GM19193 (cell line): ENCODE measurements at regions not wholly inside any gene's neighbourhood (a gene's known extent, or its start where the extent isn't known, plus 50 kb on each side); places are given as distances from the start of the nearest gene placed in this dataset.
A peak's percentile ranks its signal among the peaks of the same experiment; 100 is the strongest.

ENCODE experiments used
- POLR2A ChIP-seq: IDR thresholded peaks from 4 replicates; pipeline ENCODE4 v1.6.1; 2011; ENCODE audit not compliant: insufficient read depth, insufficient read length; ENCODE audit errors: extremely low read depth

DNA sequence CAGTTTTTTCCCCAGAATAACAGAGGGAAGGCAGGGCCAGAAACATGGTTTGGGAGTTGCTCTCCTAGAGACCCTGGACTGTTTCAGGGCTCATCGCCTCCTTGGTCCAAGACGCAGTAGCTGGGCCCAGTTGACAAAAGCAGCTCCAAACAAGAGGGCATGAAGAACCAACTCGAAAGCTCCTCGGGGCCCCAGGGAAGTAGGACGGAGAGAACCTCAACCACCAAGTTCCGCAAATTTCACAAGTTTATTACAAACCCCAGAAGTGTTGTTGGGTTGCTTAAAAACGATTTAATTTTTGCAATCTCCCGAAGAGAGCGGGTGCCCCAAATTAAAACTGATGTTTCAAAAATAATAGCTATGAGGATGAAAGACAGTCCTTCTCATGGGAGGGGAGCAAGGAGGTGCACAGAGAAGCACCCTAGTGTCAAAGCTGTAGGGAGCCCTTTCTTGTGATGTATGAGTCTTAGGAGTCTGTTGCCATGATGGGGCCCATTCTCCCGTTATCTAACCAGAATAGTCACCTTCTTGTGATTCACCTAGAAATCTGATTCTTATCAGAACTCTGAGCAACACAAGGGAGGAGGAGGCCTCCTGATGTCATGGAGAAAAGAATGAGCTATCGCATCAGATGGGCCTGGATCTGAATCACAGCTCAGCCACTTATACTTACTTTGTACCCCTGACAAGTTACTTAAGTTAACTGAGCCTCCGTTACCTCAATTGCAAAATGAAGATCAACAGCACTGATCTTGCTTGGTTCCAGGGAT, 165.7 kb upstream of the IRF2BP2 start:
- TF ChIP-seq POLR2A = no peak

DNA sequence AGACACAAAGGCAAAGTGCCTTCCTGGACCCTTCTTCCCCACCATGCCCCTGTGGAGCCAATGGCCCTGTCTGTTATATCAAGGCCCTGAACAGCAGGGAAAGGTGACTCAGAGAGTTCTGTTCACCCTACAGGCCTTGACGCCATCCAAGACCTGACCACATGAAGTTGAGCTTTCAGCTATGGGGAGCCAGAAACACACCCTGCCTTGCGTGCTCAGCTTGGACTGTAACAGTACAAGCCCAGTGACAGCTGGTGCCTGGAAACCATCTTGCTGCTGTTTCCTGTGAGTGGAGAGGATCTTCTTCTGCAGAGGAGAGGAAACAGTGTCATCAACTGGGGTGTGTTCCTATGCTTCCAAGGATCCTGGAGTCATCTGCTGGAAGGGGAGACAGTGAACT, 165.0 kb upstream of the IRF2BP2 start:
- TF ChIP-seq POLR2A = no peak

DNA sequence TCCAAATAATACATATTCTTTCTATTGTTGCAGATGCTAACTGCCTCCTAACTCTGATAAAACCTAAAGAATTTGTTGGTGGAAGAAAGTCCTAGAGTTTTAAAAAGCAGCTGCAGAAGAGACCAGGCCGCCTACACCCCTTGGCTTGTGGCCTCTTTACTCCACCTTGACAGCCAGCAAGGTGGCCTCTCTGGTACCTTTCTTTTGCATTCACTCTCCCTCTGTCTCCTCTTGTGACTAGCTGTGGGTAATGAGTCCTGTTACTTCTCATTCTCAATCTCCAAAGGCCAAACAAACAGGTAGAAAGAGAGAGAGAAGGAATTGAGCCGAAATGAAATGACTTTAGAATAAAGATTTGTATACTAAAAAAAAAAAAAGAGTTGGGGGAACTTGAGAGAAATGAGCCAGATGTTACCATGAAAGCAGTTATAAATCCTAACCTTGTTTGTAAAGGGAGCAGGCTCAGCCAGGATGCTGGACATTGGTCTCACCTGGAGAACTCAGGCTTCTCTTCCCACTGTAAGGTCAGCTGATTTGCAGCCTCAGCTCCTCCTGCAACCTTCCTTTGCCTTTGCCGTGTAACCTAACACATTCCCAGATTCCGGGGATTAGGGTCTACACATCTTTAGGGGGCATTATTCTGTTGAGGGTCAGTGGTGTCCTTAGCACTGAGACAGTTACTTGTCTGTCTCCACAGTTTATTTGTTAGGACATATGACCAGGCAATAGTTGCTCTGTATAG, 164.1 kb upstream of the IRF2BP2 start:
- TF ChIP-seq POLR2A = no peak

GRCh38 chr1:234772345-234773147, 162.6 kb upstream of the IRF2BP2 start:
- TF ChIP-seq POLR2A = peak; percentile 63

- TF ChIP-seq POLR2A = no peak
These were observed 161.8 kb upstream of the IRF2BP2 start for GRCh38 chr1:234771642-234772344.

DNA sequence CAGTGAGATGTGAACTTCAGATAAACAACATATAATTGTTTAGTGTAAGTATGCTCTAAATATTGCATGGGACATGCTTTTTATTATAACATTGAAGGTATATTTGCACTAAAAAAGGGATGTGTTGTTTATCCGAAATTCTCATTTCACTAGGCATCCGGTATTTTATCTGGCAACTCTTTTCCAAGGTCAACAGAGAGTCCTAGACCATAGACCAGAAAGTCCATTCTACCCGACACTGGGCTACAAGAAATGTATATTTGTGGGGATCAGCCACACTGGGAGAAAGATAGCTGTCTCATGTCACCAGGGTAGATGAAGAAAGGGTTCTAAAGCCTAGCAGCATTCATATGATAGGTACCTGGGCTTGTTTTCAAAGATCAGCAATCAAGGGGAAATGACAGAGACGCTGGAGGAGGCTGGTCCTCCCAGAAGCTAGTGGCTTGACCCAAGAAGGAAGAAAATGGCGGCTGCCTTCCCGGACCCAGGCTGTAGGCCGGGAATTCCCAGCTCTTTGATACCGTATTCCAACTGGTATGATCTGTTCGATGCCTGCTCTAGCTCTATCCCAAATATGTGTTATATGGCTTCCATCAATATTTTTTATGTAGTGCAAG, 161.1 kb upstream of the IRF2BP2 start:
- TF ChIP-seq POLR2A = no peak

GRCh38 chr1:234769986-234770795, 160.2 kb upstream of the IRF2BP2 start:
- no peak for TF ChIP-seq POLR2A

- TF ChIP-seq POLR2A = no peak
These were observed 159.5 kb upstream of the IRF2BP2 start for GRCh38 chr1:234769284-234769985.

DNA sequence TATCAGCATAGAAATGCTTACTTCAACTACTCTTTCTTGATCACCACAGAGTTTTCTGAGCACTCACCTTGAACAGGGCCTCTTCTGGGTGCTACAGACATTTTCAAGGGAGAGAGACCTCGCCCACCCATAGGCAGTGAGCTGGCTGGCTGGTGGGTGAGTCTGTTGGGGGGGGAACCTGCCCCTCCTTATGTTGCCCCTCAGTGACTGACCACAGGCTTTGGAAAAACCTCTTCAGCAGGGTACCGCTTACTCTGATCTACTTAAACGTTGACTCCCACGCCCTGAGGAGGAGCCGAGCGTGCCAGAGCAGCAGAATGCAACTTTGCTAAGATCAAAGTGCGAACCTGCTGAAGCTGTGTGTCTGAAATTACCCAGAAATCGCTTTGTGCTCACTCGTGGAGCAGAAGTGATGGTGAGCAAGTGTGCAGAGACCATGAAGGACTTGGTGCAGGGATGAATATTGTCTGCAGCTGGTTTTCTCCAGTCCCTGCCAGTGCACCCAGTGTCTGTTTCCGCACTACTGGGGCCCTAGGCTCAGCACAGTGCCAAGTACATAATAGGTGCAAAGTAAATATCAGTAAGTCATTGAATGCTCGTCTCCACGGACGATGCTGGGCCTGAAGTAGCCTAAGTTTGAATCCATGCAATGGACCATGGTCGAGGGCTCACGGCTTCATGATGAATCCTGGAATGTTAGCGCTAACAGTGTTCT, 158.7 kb upstream of the IRF2BP2 start:
- no peak for TF ChIP-seq POLR2A

DNA sequence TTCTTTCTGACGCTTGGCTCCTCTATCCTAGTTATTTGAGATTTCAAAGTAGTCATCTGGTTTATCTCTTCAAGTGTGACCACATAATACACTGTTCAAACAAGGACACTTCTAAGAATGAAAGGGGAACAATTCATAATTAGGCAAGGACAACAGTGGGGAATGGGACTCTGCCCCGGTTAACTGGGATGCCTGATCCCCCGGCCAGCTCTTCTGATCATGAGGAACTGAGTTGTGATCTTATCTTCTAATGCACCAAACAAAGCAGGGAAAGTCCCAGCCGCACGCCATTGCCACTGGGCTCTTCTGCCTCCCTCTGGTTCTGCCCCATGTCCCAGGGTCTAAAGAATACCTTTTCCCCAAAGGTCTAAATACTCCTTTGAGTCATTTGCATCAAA, 158.2 kb upstream of the IRF2BP2 start:
- TF ChIP-seq POLR2A = no peak

DNA sequence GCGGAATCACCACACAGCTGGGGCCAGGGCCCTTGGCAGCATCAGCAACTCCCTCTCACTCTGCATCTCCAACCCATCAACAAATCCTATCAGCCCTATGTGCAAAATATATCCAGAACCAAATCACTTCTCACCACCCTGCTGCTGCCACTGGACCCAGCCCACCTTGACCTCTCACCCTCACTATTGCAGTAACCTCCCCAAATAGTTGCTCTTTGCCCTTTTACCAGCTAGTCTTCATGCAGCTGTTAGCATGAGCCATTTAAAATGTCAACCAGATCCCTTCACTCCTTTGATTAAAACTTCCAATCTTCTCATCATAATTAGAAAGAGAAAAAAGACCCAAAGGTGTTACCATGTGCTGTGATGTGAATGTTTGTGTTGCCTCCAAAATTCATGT, 155.7 kb upstream of the IRF2BP2 start:
- TF ChIP-seq POLR2A = no peak

GRCh38 chr1:234765181-234765580, 155.2 kb upstream of the IRF2BP2 start:
- no peak for TF ChIP-seq POLR2A
